Common myeloid progenitor, CD34-positive (primary cell): ENCODE measurements at regions not wholly inside any gene's neighbourhood (a gene's known extent, or its start where the extent isn't known, plus 50 kb on each side); places are given as distances from the start of the nearest gene placed in this dataset.

ENCODE experiments used
- CTCF ChIA-PET: fragments of 350-600 bp; sonication (Branson Sonifier 250); formaldehyde crosslinking; loops from one replicate; lab custom pipeline; 2021; ENCODE audit warnings: antibody characterized with exemption; lab: Charles Lee
- POLR2A ChIA-PET: fragments of 350-600 bp; sonication (Branson Sonifier 250); formaldehyde crosslinking; loops from one replicate; lab custom pipeline; 2021; ENCODE audit warnings: antibody characterized with exemption; lab: Charles Lee
- DNase-seq, 3 donors: peaks; one replicate each; pipeline versions ENCODE4 v3.0.0 to v3.0.0-alpha.2; 2013
- H3K27ac ChIP-seq, 2 experiments: 1 replicate in 1 of 2; 2 replicates in 1 of 2; pipeline ENCODE4 v1.7.0; 2013; ENCODE audit warnings: inconsistent platforms in 2 of 2, low read length in 2 of 2, mild to moderate bottlenecking in 2 of 2, low read depth in 1 of 2, moderate library complexity in 1 of 2; ENCODE audit not compliant: severe bottlenecking in 2 of 2, insufficient read depth in 1 of 2, poor library complexity in 1 of 2
- H3K27me3 ChIP-seq, 5 experiments: replicated peaks in 2 of 5; 1 replicate in 3 of 5; 2 replicates in 2 of 5; pipeline versions ENCODE4 v1.6.1 to v1.7.0; 2013; ENCODE audit warnings: low read length in 4 of 5, mild to moderate bottlenecking in 2 of 5, moderate library complexity in 2 of 5, inconsistent platforms in 1 of 5; ENCODE audit not compliant: insufficient read depth in 5 of 5, control insufficient read depth in 4 of 5
- H3K36me3 ChIP-seq, 4 experiments: 1 replicate in 2 of 4; 2 replicates in 2 of 4; pipeline versions ENCODE4 v1.6.1 to v1.7.0; 2013; ENCODE audit warnings: low read length in 3 of 4, control low read depth in 1 of 4, mild to moderate bottlenecking in 1 of 4; ENCODE audit not compliant: control insufficient read depth in 4 of 4, insufficient read depth in 4 of 4
- H3K4me1 ChIP-seq, 4 experiments: 1 replicate in 3 of 4; 2 replicates in 1 of 4; pipeline versions ENCODE4 v1.6.1 to v1.7.1; 2013; ENCODE audit warnings: low read length in 3 of 4, mild to moderate bottlenecking in 3 of 4, control low read depth in 1 of 4, inconsistent platforms in 1 of 4, moderate library complexity in 1 of 4; ENCODE audit not compliant: control insufficient read depth in 4 of 4, insufficient read depth in 4 of 4; ENCODE audit errors: control extremely low read depth in 1 of 4
- H3K4me3 ChIP-seq, 7 experiments: 1 replicate in 4 of 7; 2 replicates in 3 of 7; pipeline versions ENCODE4 v1.5.1 to v1.7.0; 2013; ENCODE audit warnings: mild to moderate bottlenecking in 7 of 7, low read length in 6 of 7, moderate library complexity in 6 of 7, inconsistent platforms in 2 of 7, low read depth in 2 of 7, control low read depth in 1 of 7; ENCODE audit not compliant: insufficient read depth in 4 of 7, control insufficient read depth in 1 of 7; ENCODE audit errors: extremely low read depth in 1 of 7
- H3K9me3 ChIP-seq, 5 experiments: 1 replicate in 4 of 5; 2 replicates in 1 of 5; pipeline versions ENCODE4 v1.6.1 to v1.7.1; 2013; ENCODE audit warnings: low read length in 4 of 5, mild to moderate bottlenecking in 2 of 5, inconsistent platforms in 1 of 5, low read depth in 1 of 5, moderate library complexity in 1 of 5; ENCODE audit not compliant: control insufficient read depth in 4 of 5, insufficient read depth in 2 of 5; ENCODE audit errors: control extremely low read depth in 1 of 5
- WGBS: methylation state at CpG from one replicate; pipeline ENCODE4 v1.1.5; 2013; ENCODE audit not compliant: insufficient coverage; 5-methylcytosine and 5-hydroxymethylcytosine counted together

- Histone ChIP-seq H3K9me3 (no peaks in the 10 kb centered on the region), H3K36me3 (no peaks in the 10 kb centered on the region), H3K4me1 (no peaks in the 10 kb centered on the region), H3K4me3 (no peak overlapping the region), H3K27me3 (peaks cover 0 to 15% (median 2%) of the 10 kb centered on the region in 5 experiments), H3K27ac (no peak overlapping the region)
- 89% methylated on average over 8 of the region's 11 CpGs for WGBS
- DNase-seq, result no peak
- ChIA-PET CTCF (interaction anchor here (0.9 kb wide), 1 partner anchor 21 kb away, joined by 3 read pairs; no protein-coding TSS in a partner anchor), POLR2A (no interaction called here)
These were observed 91.5 kb upstream of the EGFLAM start for GRCh38 chr5:38166832-38167231.

- Histone ChIP-seq H3K36me3 (no peaks in the 10 kb centered on the region), H3K4me3 (no peak overlapping the region), H3K27me3 (peaks cover 0 to 15% (median 2%) of the 10 kb centered on the region in 5 experiments), H3K27ac (no peak overlapping the region), H3K4me1 (no peaks in the 10 kb centered on the region), H3K9me3 (no peaks in the 10 kb centered on the region)
- 98% methylated on average over 7 of the region's 12 CpGs for WGBS
- POLR2A ChIA-PET, result no interaction called here
- no peak for DNase-seq
- CTCF ChIA-PET, result no interaction called here
These were observed 92.9 kb upstream of the EGFLAM start for GRCh38 chr5:38165435-38165834.

GRCh38 chr5:38164776-38165399 is 93.5 kb upstream of the EGFLAM start:
- Histone ChIP-seq H3K27me3 (peaks cover 0 to 15% (median 2%) of the 10 kb centered on the region in 5 experiments), H3K27ac (no peak overlapping the region), H3K4me3 (no peak overlapping the region), H3K9me3 (no peaks in the 10 kb centered on the region), H3K36me3 (no peaks in the 10 kb centered on the region), H3K4me1 (no peaks in the 10 kb centered on the region)
- no peak for DNase-seq
- POLR2A ChIA-PET, result no interaction called here
- CTCF ChIA-PET, result interaction anchor here (0.5 to 1.5 kb wide), 2 partner anchors 18 to 29 kb away, joined by 3 read pairs; no protein-coding TSS in a partner anchor
- WGBS, result 20% methylated on average over 2 of the region's 4 CpGs

GRCh38 chr5:38163636-38164237 is 94.6 kb upstream of the EGFLAM start:
- no peaks in the 10 kb centered on the region for H3K36me3 ChIP-seq
- ChIA-PET CTCF (interaction anchor here (1.5 kb wide), 1 partner anchor 30 kb away, joined by 3 read pairs; no protein-coding TSS in a partner anchor), POLR2A (no interaction called here)
- WGBS, result 67% methylated on average over 3 of the region's 4 CpGs
- H3K27me3 ChIP-seq, result peaks cover 0 to 17% (median 2%) of the 10 kb centered on the region in 5 experiments
- DNase-seq, result no peak
- H3K27ac ChIP-seq, result no peak overlapping the region
- H3K4me1 ChIP-seq, result no peaks in the 10 kb centered on the region
- no peaks in the 10 kb centered on the region for H3K9me3 ChIP-seq
- no peak overlapping the region for H3K4me3 ChIP-seq

- ChIA-PET POLR2A (no interaction called here), CTCF (no interaction called here)
- DNase-seq, result no peak
- 100% methylated on average over 3 of the region's 4 CpGs for WGBS
- peaks cover 0 to 12% (median 0%) of the 10 kb centered on the region in 5 experiments for H3K27me3 ChIP-seq
- H3K27ac ChIP-seq, result no peak overlapping the region
- H3K4me3 ChIP-seq, result no peak overlapping the region
- no peaks in the 10 kb centered on the region for H3K36me3 ChIP-seq
- no peaks in the 10 kb centered on the region for H3K4me1 ChIP-seq
- H3K9me3 ChIP-seq, result no peaks in the 10 kb centered on the region
These were observed 95.7 kb upstream of the EGFLAM start for GRCh38 chr5:38162625-38163024.

GRCh38 chr5:38157024-38157423 is 101.3 kb upstream of the EGFLAM start:
- Histone ChIP-seq H3K27me3 (peaks cover 0 to 5% (median 2%) of the 10 kb centered on the region in 5 experiments), H3K9me3 (no peaks in the 10 kb centered on the region), H3K4me1 (no peaks in the 10 kb centered on the region), H3K4me3 (no peak overlapping the region), H3K36me3 (no peaks in the 10 kb centered on the region), H3K27ac (no peak overlapping the region)
- no peak for DNase-seq
- CTCF ChIA-PET, result no interaction called here
- POLR2A ChIA-PET, result no interaction called here
- 69% methylated on average over 2 of the region's 2 CpGs for WGBS

- WGBS, result 92% methylated on average over 1 of the region's 1 CpG
- no peak for DNase-seq
- CTCF ChIA-PET, result no interaction called here
- Histone ChIP-seq H3K27ac (no peak overlapping the region), H3K27me3 (peaks cover 0 to 6% (median 2%) of the 10 kb centered on the region in 5 experiments), H3K4me3 (no peak overlapping the region), H3K9me3 (peaks cover 0 to 4% (median 0%) of the 10 kb centered on the region in 5 experiments), H3K36me3 (no peaks in the 10 kb centered on the region), H3K4me1 (no peaks in the 10 kb centered on the region)
- POLR2A ChIA-PET, result no interaction called here
These were observed 103.6 kb upstream of the EGFLAM start for GRCh38 chr5:38154615-38155204.
